BE2C (cell line): ENCODE measurements at regions not wholly inside any gene's neighbourhood (a gene's known extent, or its start where the extent isn't known, plus 50 kb on each side); places are given as distances from the start of the nearest gene placed in this dataset.

Experiments
- DNase-seq: peaks from one replicate; pipeline ENCODE4 v3.0.0-alpha.2; 2020
- H3K27me3 ChIP-seq: fragments of 250-450 bp; sonication (Bioruptor Pico); 2 replicates; pipeline ENCODE4 v1.5.1; 2020; ENCODE audit warnings: mild to moderate bottlenecking
- H3K36me3 ChIP-seq: fragments of 250-450 bp; sonication (Bioruptor Pico); 2 replicates; pipeline ENCODE4 v1.5.1; 2020; ENCODE audit warnings: mild to moderate bottlenecking
- H3K4me1 ChIP-seq: fragments of 250-450 bp; sonication (Bioruptor Pico); 2 replicates; pipeline ENCODE4 v1.5.1; 2020
- H3K4me3 ChIP-seq: 2 replicates; pipeline ENCODE4 v1.5.1; 2011; ENCODE audit warnings: low read depth, low read length
- H3K9me3 ChIP-seq: fragments of 250-450 bp; sonication (Bioruptor Pico); 2 replicates; pipeline ENCODE4 v1.5.1; 2020
- TF ChIP-seq, protein P1 (sequence below): IDR thresholded peaks from 2 replicates; pipeline ENCODE4 v1.5.1; 2012; ENCODE audit warnings: mild to moderate bottlenecking, low read depth, low read length

DNA sequence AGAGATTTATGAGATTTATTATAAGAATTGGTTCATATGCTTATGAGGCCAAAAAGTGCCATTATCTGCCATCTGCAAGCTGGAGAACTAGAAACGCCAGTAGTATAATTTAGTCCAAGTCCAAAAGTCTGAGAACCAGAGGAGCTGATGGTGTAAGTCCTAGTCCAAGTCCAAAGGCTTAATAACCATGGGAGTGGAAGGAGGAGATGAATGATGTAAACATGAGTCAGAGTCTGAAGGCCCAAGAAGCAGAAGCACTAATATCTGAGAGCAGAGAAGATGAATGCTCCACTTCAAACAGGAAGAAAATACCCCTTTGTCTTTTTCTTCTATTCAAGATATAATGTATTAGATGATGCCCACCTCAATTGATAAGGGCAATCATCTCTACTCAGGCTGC, 185.7 kb downstream of the CGGBP1 start:
- Histone ChIP-seq H3K4me1 (no peaks in the 10 kb centered on the region), H3K9me3 (no peaks in the 10 kb centered on the region), H3K36me3 (no peaks in the 10 kb centered on the region), H3K27me3 (no peaks in the 10 kb centered on the region), H3K4me3 (no peak overlapping the region)
- TF ChIP-seq, protein P1, sequence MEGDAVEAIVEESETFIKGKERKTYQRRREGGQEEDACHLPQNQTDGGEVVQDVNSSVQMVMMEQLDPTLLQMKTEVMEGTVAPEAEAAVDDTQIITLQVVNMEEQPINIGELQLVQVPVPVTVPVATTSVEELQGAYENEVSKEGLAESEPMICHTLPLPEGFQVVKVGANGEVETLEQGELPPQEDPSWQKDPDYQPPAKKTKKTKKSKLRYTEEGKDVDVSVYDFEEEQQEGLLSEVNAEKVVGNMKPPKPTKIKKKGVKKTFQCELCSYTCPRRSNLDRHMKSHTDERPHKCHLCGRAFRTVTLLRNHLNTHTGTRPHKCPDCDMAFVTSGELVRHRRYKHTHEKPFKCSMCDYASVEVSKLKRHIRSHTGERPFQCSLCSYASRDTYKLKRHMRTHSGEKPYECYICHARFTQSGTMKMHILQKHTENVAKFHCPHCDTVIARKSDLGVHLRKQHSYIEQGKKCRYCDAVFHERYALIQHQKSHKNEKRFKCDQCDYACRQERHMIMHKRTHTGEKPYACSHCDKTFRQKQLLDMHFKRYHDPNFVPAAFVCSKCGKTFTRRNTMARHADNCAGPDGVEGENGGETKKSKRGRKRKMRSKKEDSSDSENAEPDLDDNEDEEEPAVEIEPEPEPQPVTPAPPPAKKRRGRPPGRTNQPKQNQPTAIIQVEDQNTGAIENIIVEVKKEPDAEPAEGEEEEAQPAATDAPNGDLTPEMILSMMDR: no peak
- no peak for DNase-seq

DNA sequence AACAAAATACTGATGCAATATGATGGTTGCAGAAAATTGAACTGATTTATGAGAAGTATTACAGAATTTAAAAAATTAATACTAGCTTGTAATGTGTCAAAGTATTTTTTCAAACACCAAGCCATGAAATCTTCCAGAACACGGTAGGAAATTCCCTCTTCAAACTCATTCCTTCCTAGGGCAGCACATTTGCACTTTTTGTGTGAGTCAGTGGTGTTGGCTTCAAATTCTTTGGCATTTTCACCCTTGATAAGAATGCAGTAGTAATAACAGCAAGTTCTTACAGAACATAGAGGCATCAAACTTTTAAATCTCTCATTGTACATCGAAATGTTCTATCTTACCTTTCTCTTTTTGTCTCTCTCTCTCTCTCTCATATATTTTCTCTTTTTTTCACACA, 191.8 kb downstream of the CGGBP1 start:
- Histone ChIP-seq H3K9me3 (no peaks in the 10 kb centered on the region), H3K27me3 (no peaks in the 10 kb centered on the region), H3K4me1 (no peaks in the 10 kb centered on the region), H3K36me3 (no peaks in the 10 kb centered on the region), H3K4me3 (no peak overlapping the region)
- TF ChIP-seq, protein P1: no peak
- DNase-seq: no peak

DNA sequence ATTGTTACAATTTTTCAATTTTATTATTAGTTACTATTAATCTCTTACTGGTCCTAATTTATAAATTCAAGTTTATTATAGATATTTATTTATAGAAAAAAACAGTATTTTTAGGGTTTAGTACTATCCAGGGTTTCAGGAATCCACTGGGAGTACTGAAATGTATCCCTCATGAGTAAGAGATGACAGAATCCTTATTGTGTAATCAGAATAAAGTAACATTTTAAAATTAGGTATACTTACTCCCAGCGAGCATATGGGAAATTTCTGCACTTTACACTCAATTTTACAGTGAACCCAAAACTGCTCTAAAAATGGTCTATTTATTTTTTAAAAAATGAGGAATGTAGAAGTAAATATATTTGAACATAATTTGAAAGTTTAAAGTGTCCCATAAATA, 202.7 kb downstream of the CGGBP1 start:
- Histone ChIP-seq H3K27me3 (no peaks in the 10 kb centered on the region), H3K4me1 (no peaks in the 10 kb centered on the region), H3K9me3 (no peaks in the 10 kb centered on the region), H3K4me3 (no peak overlapping the region), H3K36me3 (no peaks in the 10 kb centered on the region)
- TF ChIP-seq, protein P1: no peak
- DNase-seq: no peak

DNA sequence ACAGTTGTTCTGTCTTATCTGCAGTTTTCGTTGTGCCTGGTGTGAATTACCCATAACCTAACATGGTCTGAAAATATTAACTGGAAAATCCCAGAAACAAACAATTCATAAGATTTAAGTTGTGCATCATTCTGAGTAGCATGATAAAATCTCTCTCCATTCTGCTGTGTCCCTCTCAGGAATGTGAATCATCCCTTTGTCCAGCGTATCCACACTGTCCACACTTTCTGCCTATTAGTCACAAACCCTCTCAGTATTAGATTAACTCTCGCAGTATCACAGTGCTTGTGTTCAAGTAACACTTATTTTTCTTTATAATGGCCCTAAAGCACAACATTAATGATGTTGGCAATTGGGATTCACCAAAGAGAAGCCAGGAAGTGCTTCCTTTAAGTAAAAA, 203.2 kb downstream of the CGGBP1 start:
- TF ChIP-seq, protein P1: no peak
- Histone ChIP-seq H3K27me3 (no peaks in the 10 kb centered on the region), H3K4me1 (no peaks in the 10 kb centered on the region), H3K4me3 (no peak overlapping the region), H3K9me3 (no peaks in the 10 kb centered on the region), H3K36me3 (no peaks in the 10 kb centered on the region)
- DNase-seq: no peak

DNA sequence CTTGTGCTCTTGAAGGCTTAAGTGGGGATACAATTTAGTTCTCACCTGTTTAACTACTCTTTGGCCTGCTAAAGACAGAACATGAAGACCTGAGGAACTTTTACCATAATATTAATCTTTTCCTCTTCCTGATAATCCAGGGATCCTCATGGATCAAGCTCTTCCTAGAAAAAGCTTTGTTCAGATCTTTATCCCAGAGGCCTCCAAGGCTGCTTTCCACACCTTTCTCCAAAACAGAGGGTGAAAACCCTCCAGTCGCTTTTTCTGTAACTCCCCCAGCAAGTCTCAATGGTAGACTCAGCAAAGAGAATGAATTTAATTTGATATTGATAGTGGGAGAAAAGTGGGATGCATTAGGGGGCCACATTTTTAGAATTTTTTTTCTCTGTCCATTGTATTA, 203.6 kb downstream of the CGGBP1 start:
- H3K4me3 ChIP-seq: no peak overlapping the region
- no peaks in the 10 kb centered on the region for H3K4me1 ChIP-seq
- no peaks in the 10 kb centered on the region for H3K9me3 ChIP-seq
- H3K27me3 ChIP-seq: no peaks in the 10 kb centered on the region
- DNase-seq: no peak
- TF ChIP-seq, protein P1: no peak
- H3K36me3 ChIP-seq: no peaks in the 10 kb centered on the region

DNA sequence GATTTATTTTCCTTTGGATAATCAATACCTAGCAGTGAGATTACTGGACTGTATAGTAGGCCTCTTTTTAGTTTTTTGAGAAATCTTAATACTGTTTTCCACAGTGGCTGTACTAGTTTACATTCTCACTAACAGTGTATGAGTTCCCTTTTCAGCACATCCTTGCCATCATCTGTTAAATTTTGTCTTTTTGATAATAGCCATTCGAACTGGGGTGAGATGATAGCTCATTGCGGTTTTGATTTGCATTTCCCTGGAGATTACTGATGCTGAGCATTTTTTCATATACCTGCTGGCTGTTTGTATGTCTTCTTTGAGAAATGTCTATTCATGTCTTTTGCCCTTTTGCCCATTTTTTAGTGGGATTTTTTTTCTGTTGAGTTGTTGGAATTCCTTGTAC, 210.8 kb downstream of the CGGBP1 start:
- Histone ChIP-seq H3K4me1 (no peaks in the 10 kb centered on the region), H3K4me3 (no peak overlapping the region), H3K9me3 (no peaks in the 10 kb centered on the region), H3K36me3 (no peaks in the 10 kb centered on the region), H3K27me3 (no peaks in the 10 kb centered on the region)
- DNase-seq: no peak
- TF ChIP-seq, protein P1: no peak
